GM10266 (cell line): ENCODE measurements at regions not wholly inside any gene's neighbourhood (a gene's known extent, or its start where the extent isn't known, plus 50 kb on each side); places are given as distances from the start of the nearest gene placed in this dataset.

ENCODE experiments used
- DNase-seq: peaks from one replicate; pipeline ENCODE4 v3.0.0; 2012; ENCODE audit errors: extremely low spot score
- CTCF ChIP-seq: IDR thresholded peaks from 2 replicates; pipeline ENCODE4 v1.5.1; 2012; ENCODE audit warnings: mild to moderate bottlenecking, low read depth; ENCODE audit not compliant: control insufficient read depth, insufficient read depth; ENCODE audit errors: missing control alignments

- DNase-seq, result no peak
- TF ChIP-seq CTCF, result no peak
These were observed 117.3 kb upstream of the CDC42EP3 start for GRCh38 chr2:37788602-37789209.

GRCh38 chr2:37790019-37790418, 118.6 kb upstream of the CDC42EP3 start:
- no peak for TF ChIP-seq CTCF

GRCh38 chr2:37790462-37790861, 119.0 kb upstream of the CDC42EP3 start:
- no peak for TF ChIP-seq CTCF
- no peak for DNase-seq

More at GRCh38 chr2:37790019-37790418, 118.6 kb upstream of the CDC42EP3 start:
- no peak for DNase-seq

- TF ChIP-seq CTCF, result no peak
- no peak for DNase-seq
These were observed 120.9 kb upstream of the CDC42EP3 start for GRCh38 chr2:37792366-37792765.

GRCh38 chr2:37793004-37793403, 121.6 kb upstream of the CDC42EP3 start:
- no peak for DNase-seq
- no peak for TF ChIP-seq CTCF

GRCh38 chr2:37794717-37795116, 123.3 kb upstream of the CDC42EP3 start:
- no peak for DNase-seq
- TF ChIP-seq CTCF, result no peak

- DNase-seq, result no peak
- no peak for TF ChIP-seq CTCF
These were observed 124.0 kb upstream of the CDC42EP3 start for GRCh38 chr2:37795456-37795855.
